ENCODE measurements at regions not wholly inside any gene's neighbourhood (a gene's known extent, or its start where the extent isn't known, plus 50 kb on each side); places are given as distances from the start of the nearest gene placed in this dataset.
A peak's percentile ranks its signal among the peaks of the same experiment; 100 is the strongest.
"Not testable (repeated sequence)": the region's sequence is repeated elsewhere in the genome, so short reads cannot be mapped to it uniquely, and the experiment has no call there.

GRCh38 chrX:55356609-55357008 lies 91.9 kb upstream of the PAGE3 start:
- no peak overlapping the region for H3K4me3 ChIP-seq (ENCODE audit: low read depth, poor library complexity, severe bottlenecking)
- intact Hi-C loops (cut with DNase I; ENCODE audit: low total_unique reads), result no loop called here
- no peak for DNase-seq (ENCODE audit: low spot score in 2 of 2)
- WGBS, 2 donors, result 67 to 100% methylated on average over 1 to 5 of the region's 6 CpGs
- TF ChIP-seq CTCF (IDR thresholded peaks at IDR 0.05), result no peak
- TF ChIP-seq POLR2A (IDR thresholded peaks at IDR 0.05), result no peak

DNA sequence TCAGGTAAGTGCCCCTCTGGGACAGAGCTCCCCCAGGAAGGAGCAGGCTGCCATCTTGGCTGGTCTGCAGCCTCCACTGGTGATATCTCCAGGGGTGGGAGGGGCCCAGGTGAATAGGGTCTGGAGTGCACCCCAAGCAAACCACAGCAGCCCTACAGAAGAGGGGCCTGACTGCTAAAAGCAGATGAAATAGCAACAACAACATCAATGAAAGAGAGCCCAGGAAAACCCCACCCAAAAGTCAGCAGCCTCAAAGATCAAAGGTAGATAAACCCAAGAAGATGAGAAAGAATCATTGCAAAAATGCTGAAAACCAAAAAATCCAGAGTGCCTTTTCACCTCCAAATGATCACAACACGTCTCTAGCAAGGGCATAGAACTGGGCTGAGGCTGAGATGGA lies 92.5 kb upstream of the PAGE3 start:
- H3K4me3 ChIP-seq (ENCODE audit: low read depth, poor library complexity, severe bottlenecking), result no peak overlapping the region
- no peak for TF ChIP-seq CTCF (IDR thresholded peaks at IDR 0.05)
- TF ChIP-seq POLR2A (IDR thresholded peaks at IDR 0.05), result no peak
- 33 to 50% methylated on average over 1 of the region's 1 CpG for WGBS, 2 donors
- intact Hi-C loops (cut with DNase I; ENCODE audit: low total_unique reads), result no loop called here
- no peak for DNase-seq (ENCODE audit: low spot score in 2 of 2)

- intact Hi-C loops (cut with DNase I; ENCODE audit: low total_unique reads), result no loop called here
- 69 to 83% methylated on average over 1 to 3 of the region's 3 CpGs for WGBS, 2 donors
- TF ChIP-seq CTCF (IDR thresholded peaks at IDR 0.05), result no peak
- TF ChIP-seq POLR2A (IDR thresholded peaks at IDR 0.05), result no peak
- H3K4me3 ChIP-seq (ENCODE audit: low read depth, poor library complexity, severe bottlenecking), result no peak overlapping the region
- DNase-seq (ENCODE audit: low spot score in 2 of 2), result peak in 1 of 2 donors; percentile 63
Measured at GRCh38 chrX:55379396-55379795, 72.5 kb upstream of the MAGEH1 start.

- no peak overlapping the region for H3K4me3 ChIP-seq (ENCODE audit: low read depth, poor library complexity, severe bottlenecking)
- DNase-seq (ENCODE audit: low spot score in 2 of 2), result peak in 1 of 2 donors; percentile 75
- TF ChIP-seq POLR2A (IDR thresholded peaks at IDR 0.05), result no peak
- no peak for TF ChIP-seq CTCF (IDR thresholded peaks at IDR 0.05)
- intact Hi-C loops (cut with DNase I; ENCODE audit: low total_unique reads), result no loop called here
- 82% methylated on average over 3 of the region's 3 CpGs; no CpG with 5 or more reads in 1 of the 2 donors for WGBS, 2 donors
Measured at GRCh38 chrX:55389376-55389775, 62.6 kb upstream of the MAGEH1 start.

DNA sequence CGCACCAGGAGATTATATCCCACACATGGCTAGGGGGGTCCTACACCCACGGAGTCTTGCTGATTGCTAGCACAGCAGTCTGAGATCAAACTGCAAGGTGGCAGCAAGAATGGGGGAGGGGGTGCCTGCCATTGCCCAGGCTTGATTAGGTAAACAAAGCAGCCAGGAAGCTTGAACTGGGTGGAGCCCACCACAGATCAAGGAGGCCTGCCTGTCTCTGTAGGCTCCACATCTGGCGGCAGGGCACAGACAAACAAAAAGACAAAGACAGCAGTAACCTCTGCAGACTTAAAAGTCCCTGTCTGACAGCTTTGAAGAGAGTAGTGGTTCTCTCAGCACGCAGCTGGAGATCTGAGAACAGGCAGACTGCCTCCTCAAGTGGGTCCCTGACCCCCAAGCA lies 55.1 kb upstream of the MAGEH1 start:
- WGBS, 2 donors, result 59 to 70% methylated on average over 3 to 4 of the region's 4 CpGs
- H3K4me3 ChIP-seq (ENCODE audit: low read depth, poor library complexity, severe bottlenecking); intact Hi-C loops (cut with DNase I; ENCODE audit: low total_unique reads); DNase-seq (ENCODE audit: low spot score in 2 of 2): not testable (repeated sequence)

All from lower leg skin (tissue), 4 donors.